HK-2 (cell line): ENCODE measurements at regions not wholly inside any gene's neighbourhood (a gene's known extent, or its start where the extent isn't known, plus 50 kb on each side); places are given as distances from the start of the nearest gene placed in this dataset.

Experiments
- DNase-seq: peaks from one replicate; pipeline ENCODE4 v3.0.0-alpha.2; 2018; ENCODE audit not compliant: unreplicated experiment

GRCh38 chrX:148365233-148365632, 135.2 kb upstream of the AFF2 start:
- no peak for DNase-seq

- DNase-seq, result no peak
Measured at GRCh38 chrX:148371291-148371690, 129.1 kb upstream of the AFF2 start.

GRCh38 chrX:148372925-148373324, 127.5 kb upstream of the AFF2 start:
- no peak for DNase-seq

- no peak for DNase-seq
Measured at GRCh38 chrX:148376342-148376741, 124.1 kb upstream of the AFF2 start.

GRCh38 chrX:148380107-148380506, 120.3 kb upstream of the AFF2 start:
- no peak for DNase-seq

DNA sequence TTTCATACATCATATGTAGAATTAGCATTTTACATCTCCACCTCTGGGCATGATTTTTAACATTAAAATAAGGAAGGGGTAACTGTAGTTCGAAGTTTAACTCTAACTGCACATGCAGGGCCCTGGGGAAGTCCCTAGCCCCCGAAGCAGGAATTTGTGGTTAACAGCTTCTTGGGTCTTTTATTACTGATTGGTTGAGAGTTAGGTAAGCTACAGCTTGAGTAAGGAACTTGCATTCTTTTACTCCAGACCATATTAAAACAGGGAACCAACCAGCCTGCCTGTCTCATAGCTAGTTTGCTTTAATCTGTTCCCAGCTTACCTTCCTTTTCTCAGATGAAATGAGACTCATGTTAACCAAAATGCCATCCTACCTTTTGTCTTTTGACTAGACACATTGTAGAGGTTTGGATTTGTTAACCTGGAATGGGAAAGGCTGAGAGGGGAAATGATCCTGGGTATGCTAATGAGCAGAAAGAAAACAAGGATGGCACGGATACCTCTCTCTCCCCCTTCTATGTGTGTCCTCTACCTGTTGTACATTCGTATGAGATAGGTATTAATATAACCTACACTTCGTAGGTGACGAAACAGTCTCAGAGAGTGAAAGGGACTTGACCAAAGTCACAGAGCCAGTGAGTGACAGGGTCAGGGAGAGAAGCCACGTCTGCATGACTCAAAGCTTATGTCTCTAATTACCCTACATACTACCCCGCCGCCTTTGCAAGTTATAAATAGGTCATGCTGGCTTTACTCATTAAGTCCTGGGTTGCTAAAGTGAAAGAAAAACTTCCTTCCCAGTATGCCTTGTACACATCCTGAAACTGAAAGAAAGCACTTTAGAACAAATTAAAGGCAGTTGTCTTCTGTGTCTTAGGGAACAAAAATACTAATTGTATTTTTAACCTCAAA, 119.5 kb upstream of the AFF2 start:
- DNase-seq, result peak; percentile 3

DNA sequence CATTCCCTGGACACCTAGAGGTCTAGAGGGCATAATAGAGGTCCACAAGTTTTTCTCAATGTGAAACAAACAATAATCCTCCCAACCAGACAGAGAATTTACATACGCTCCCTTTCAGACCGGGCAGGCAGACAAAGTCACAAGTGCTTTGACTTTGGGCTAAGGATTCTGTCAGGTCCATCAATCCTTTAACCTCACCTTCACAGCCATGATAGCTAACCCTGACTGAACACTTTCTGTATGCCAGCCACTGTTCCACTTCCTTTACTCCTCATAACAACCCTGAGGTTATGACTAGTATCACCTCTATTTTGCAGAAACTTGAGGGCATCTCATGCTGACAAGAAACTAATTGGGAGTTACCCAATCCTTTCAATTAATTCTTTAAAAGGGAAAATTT, 118.8 kb upstream of the AFF2 start:
- DNase-seq, result no peak

DNA sequence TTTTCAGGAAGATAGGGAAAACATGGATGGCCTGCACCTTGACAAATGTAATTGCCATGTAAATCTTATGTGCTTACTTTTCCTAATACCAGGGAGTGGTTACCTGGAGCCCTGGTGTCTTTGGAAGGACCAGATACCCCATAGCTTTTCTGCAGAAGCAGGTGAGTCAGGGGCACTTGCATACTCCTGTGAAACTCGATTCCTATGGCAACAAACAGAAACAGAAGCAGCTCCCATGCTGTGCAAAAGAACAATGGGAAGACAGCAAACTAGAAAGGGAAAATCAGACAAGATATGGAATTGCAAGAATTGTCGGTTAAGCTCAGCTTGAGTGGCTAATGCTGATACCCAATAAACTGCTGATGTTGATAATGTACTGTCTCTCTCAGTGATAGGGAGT, 117.4 kb upstream of the AFF2 start:
- no peak for DNase-seq

- no peak for DNase-seq
Measured at GRCh38 chrX:148385471-148385870, 114.9 kb upstream of the AFF2 start.

- no peak for DNase-seq
Measured at GRCh38 chrX:148389629-148390028, 110.8 kb upstream of the AFF2 start.

- no peak for DNase-seq
Measured at GRCh38 chrX:148412006-148412405, 88.4 kb upstream of the AFF2 start.

GRCh38 chrX:148416142-148416541, 84.3 kb upstream of the AFF2 start:
- DNase-seq, result no peak

GRCh38 chrX:148416931-148417330, 83.5 kb upstream of the AFF2 start:
- no peak for DNase-seq

GRCh38 chrX:148417934-148418333, 82.5 kb upstream of the AFF2 start:
- no peak for DNase-seq

- DNase-seq, result no peak
Measured at GRCh38 chrX:148422526-148422925, 77.9 kb upstream of the AFF2 start.

GRCh38 chrX:148424570-148424969, 75.8 kb upstream of the AFF2 start:
- DNase-seq, result no peak

DNA sequence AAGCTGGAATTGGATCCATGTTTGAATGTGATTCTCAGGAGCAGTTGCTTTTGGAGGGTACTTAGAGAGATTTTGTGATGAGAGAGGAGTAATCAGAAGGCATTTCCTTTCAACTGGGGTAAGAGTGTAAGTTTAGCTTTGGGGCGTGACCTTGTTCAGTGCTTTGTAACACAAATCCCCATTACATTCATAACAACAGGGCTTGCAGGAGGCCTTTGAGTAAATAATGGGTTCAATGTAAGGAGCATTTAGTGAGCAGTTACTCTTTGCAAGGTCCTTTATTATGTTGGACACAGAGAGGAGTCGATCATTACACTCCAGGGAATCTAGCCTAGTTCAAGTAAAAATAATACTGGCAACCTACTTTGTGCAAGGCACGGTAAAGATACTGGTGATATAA, 74.0 kb upstream of the AFF2 start:
- no peak for DNase-seq

- no peak for DNase-seq
Measured at GRCh38 chrX:148441387-148441786, 59.0 kb upstream of the AFF2 start.

DNA sequence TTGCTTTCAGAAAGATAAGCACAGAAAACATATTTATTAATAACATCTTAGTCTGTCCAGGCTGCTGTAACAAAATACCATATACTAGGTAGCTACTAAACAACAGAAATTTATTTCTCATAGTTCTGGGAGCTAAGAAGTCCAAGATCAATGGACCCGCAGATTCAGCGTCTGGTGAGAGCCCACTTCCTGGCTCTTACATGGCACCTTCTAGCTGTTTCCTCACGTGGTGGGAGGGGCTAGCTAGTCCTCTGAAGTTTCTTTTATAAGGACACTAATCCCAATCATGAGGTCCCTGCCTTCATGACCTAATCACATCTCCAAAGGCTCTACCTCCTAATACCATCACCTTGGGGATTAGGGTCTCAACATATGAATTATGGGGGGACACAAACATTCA, 57.2 kb upstream of the AFF2 start:
- DNase-seq, result no peak

DNA sequence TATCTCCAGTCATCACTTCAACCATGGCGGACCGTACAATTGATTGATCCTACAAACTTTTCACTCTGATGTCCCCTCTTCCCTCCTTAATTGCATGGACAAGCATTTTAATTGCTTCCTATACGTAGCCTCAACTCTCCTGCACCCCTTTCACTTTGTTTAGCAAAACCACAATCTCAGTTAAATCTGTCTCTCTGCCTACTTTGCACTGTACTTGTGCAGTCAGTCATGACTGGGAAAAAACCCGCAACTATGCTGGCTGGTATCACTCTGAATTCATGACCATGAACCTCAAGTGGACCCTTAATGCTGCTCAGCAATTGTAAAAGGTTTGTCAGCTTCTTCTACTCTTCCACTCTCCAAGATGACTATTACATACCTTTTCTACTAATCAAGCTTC, 51.7 kb upstream of the AFF2 start:
- no peak for DNase-seq
